K562 (cell line): ENCODE measurements at regions not wholly inside any gene's neighbourhood (a gene's known extent, or its start where the extent isn't known, plus 50 kb on each side); places are given as distances from the start of the nearest gene placed in this dataset.
A peak's percentile ranks its signal among the peaks of the same experiment; 100 is the strongest.

Experiments used
- ATAC-seq: fragments of 200-7000 bp; cut with Tn5 transposase; 3 replicates; pipeline ENCODE4 v1.9.1; 2020; ENCODE audit warnings: moderate library complexity
- BruUV-seq: library from RNA; stranded (reverse); fragments of 400-500 nt; replicated peaks from 2 replicates; lab custom pipeline; 2021; lab: Mats Ljungman, UMichigan
- CTCF ChIA-PET: fragments of 300-600 bp; formaldehyde crosslinking; extraction: SDS; loops from one replicate; lab custom pipeline; 2021; ENCODE audit warnings: low intra/inter-chr PET ratio; lab: Yijun Ruan, JAX
- POLR2A ChIA-PET: fragments of 300-600, 350-650 bp; sonication (Branson Sonifier 250); formaldehyde crosslinking; extraction: SDS; loops from one replicate; lab custom pipeline; 2021; ENCODE audit warnings: antibody characterized with exemption, inconsistent platforms; lab: Yijun Ruan, JAX
- DNase-seq, 4 experiments: peaks; one replicate each; pipeline versions ENCODE4 v3.0.0 to v3.0.0-alpha.2; 2011 to 2018; ENCODE audit warnings: low spot score in 3 of 4, mixed read lengths in 3 of 4; ENCODE audit errors: extremely low read depth in 1 of 4
- FAIRE-seq: peaks from 2 replicates; lab custom pipeline; 2011; peaks lifted over from hg19 to GRCh38; lab: Jason Lieb, UNC
- H2AFZ ChIP-seq: 2 replicates; pipeline ENCODE4 v1.6.0; 2011; ENCODE audit warnings: low read depth, low read length, control low read depth, inconsistent platforms
- H3K27ac ChIP-seq: fragments of 200-600 bp; 3 replicates; pipeline ENCODE4 v1.8.0; 2011; ENCODE audit warnings: low read depth, mild to moderate bottlenecking, control low read depth, inconsistent platforms, low read length, moderate library complexity, mixed read lengths; ENCODE audit errors: extremely low read depth
- H3K27me3 ChIP-seq, 2 experiments: fragments of 300-600 bp in 1 of 2; 2 replicates in 1 of 2; 3 replicates in 1 of 2; pipeline versions ENCODE4 v1.6.0 to v1.8.0; 2011; ENCODE audit warnings: inconsistent platforms in 2 of 2, low read length in 2 of 2, mild to moderate bottlenecking in 1 of 2, mixed read lengths in 1 of 2, moderate library complexity in 1 of 2; ENCODE audit not compliant: control insufficient read depth in 2 of 2, insufficient read depth in 2 of 2
- H3K36me3 ChIP-seq: fragments of 300-600 bp; 3 replicates; pipeline ENCODE4 v1.8.0; 2011; ENCODE audit warnings: mild to moderate bottlenecking, low read length, inconsistent platforms; ENCODE audit not compliant: control insufficient read depth, insufficient read depth
- H3K4me1 ChIP-seq, 2 experiments: fragments of 200-600 bp in 1 of 2; replicated peaks in 1 of 2; 2 replicates in 1 of 2; 3 replicates in 1 of 2; pipeline versions ENCODE4 v1.5.1 to v1.8.0; 2011; ENCODE audit warnings: inconsistent platforms in 2 of 2, low read length in 2 of 2, mild to moderate bottlenecking in 1 of 2, mixed read lengths in 1 of 2, moderate library complexity in 1 of 2; ENCODE audit not compliant: control insufficient read depth in 2 of 2, insufficient read depth in 2 of 2
- H3K4me2 ChIP-seq: 2 replicates; pipeline ENCODE4 v1.6.1; 2011; ENCODE audit warnings: low read length, control low read depth, inconsistent platforms, mixed read lengths; ENCODE audit not compliant: insufficient read depth
- H3K4me3 ChIP-seq: fragments of 200-600 bp; sonication (generic), shearing (Covaris generic); 2 replicates; pipeline ENCODE4 v1.5.1; 2016; ENCODE audit warnings: control low read depth, inconsistent platforms
- H3K79me2 ChIP-seq: fragments of 200-600 bp; 3 replicates; pipeline ENCODE4 v1.8.0; 2011; ENCODE audit warnings: low read length, inconsistent platforms; ENCODE audit not compliant: control insufficient read depth, insufficient read depth
- H3K9ac ChIP-seq, 2 experiments: 2 replicates each; pipeline versions ENCODE4 v1.6.0 to v1.6.1; 2011; ENCODE audit warnings: low read depth in 2 of 2, low read length in 2 of 2, control low read depth in 1 of 2, inconsistent platforms in 1 of 2, mild to moderate bottlenecking in 1 of 2, mixed read lengths in 1 of 2; ENCODE audit not compliant: insufficient read depth in 1 of 2
- H3K9me1 ChIP-seq: one replicate; pipeline ENCODE4 v1.6.0; 2011; ENCODE audit warnings: inconsistent platforms, mild to moderate bottlenecking, low read length, moderate library complexity; ENCODE audit not compliant: control insufficient read depth, insufficient read depth
- H3K9me3 ChIP-seq: replicated peaks from 2 replicates; pipeline ENCODE4 v1.5.1; 2011; ENCODE audit warnings: low read depth, low read length, inconsistent platforms; ENCODE audit not compliant: control insufficient read depth, insufficient read depth
- H4K20me1 ChIP-seq: replicated peaks from 2 replicates; pipeline ENCODE4 v1.6.1; 2011; ENCODE audit warnings: low read length, inconsistent platforms, mixed read lengths; ENCODE audit not compliant: control insufficient read depth, insufficient read depth
- ARID1B ChIP-seq: fragments of 450-650 bp; IDR thresholded peaks from 2 replicates; pipeline ENCODE4 v1.6.1; 2016; ENCODE audit warnings: antibody characterized with exemption, mild to moderate bottlenecking, inconsistent platforms
- CHD4 ChIP-seq: fragments of 200-600 bp; sonication (generic); IDR thresholded peaks from 3 replicates; pipeline ENCODE4 v1.6.1; 2012; ENCODE audit warnings: low read depth, mild to moderate bottlenecking, mixed read lengths, low read length, inconsistent platforms; ENCODE audit not compliant: insufficient read depth, insufficient replicate concordance, poor library complexity, severe bottlenecking
- DPF2 ChIP-seq: fragments of 450-650 bp; IDR thresholded peaks from 2 replicates; pipeline ENCODE4 v1.6.1; 2016
- HLTF ChIP-seq: fragments of 450-650 bp; IDR thresholded peaks from 2 replicates; pipeline ENCODE4 v1.6.1; 2016
- PHF8 ChIP-seq: fragments of 200-600 bp; sonication (generic); IDR thresholded peaks from 2 replicates; pipeline ENCODE4 v1.6.1; 2012; ENCODE audit warnings: mixed run types, mild to moderate bottlenecking, inconsistent platforms, low read length, moderate library complexity, borderline replicate concordance
- SAP30 ChIP-seq: fragments of 200-600 bp; sonication (generic); IDR thresholded peaks from 2 replicates; pipeline ENCODE4 v1.6.1; 2012; ENCODE audit warnings: borderline replicate concordance, low read depth, mild to moderate bottlenecking, moderate library complexity, low read length, control low read depth, inconsistent platforms; ENCODE audit not compliant: insufficient read depth, poor library complexity, severe bottlenecking
- TARDBP ChIP-seq: fragments of 450-650 bp; IDR thresholded peaks from 2 replicates; pipeline ENCODE4 v1.6.1; 2016
- TRIM24 ChIP-seq, 2 experiments: fragments of 450-650 bp; IDR thresholded peaks; 2 replicates each; pipeline ENCODE4 v1.6.1; 2016
- ZNF146 ChIP-seq: IDR thresholded peaks from one replicate; pipeline ENCODE4 v1.6.1; 2018; ENCODE audit warnings: missing compliant biosample characterization; ENCODE audit not compliant: unreplicated experiment
- WGBS: fragments of 100-300 bp; shearing (Covaris generic); methylation state at CpG from one replicate; pipeline ENCODE4 v1.1.6; 2016; ENCODE audit warnings: low coverage, mixed read lengths; ENCODE audit not compliant: insufficient coverage; ENCODE audit errors: missing lambda C conversion rate; 5-methylcytosine and 5-hydroxymethylcytosine counted together
- in situ Hi-C: fragments of 300-500 bp; cut with MboI; formaldehyde crosslinking; loops from 4 replicates; pipeline ENCODE4 v1.15.0; 2018; ENCODE audit warnings: inconsistent platforms, mixed read lengths
- intact Hi-C: fragments of 100-400 bp; cut with micrococcal nuclease; formaldehyde crosslinking; loops from 2 replicates; pipeline ENCODE4 v1.14.2; 2022
- TF ChIP-seq, protein P1 (sequence below): fragments of 250-450 bp; sonication (Bioruptor Pico); IDR thresholded peaks from 2 replicates; pipeline ENCODE4 v1.8.0; 2022; ENCODE audit warnings: inconsistent platforms
- TF ChIP-seq, protein P2 (sequence below): fragments of 450-650 bp; formaldehyde crosslinking; IDR thresholded peaks from 2 replicates; pipeline ENCODE4 v1.4.0; 2022; ENCODE audit warnings: missing genetic modification characterization
- TF ChIP-seq, protein P3 (sequence below), 3 experiments: fragments of 200-800 bp in 1 of 3; fragments of 250-450 bp in 1 of 3; fragments of 450-650 bp in 1 of 3; sonication (Bioruptor Pico) in 1 of 3; sonication (Bioruptor generic) in 1 of 3; formaldehyde crosslinking in 1 of 3; IDR thresholded peaks; 2 replicates each; pipeline versions ENCODE4 v1.6.1 to v1.8.0; 2016 to 2022; ENCODE audit warnings: mild to moderate bottlenecking in 2 of 3, missing genetic modification characterization in 2 of 3, missing compliant biosample characterization in 1 of 3, moderate library complexity in 1 of 3

- TF ChIP-seq, protein P1, sequence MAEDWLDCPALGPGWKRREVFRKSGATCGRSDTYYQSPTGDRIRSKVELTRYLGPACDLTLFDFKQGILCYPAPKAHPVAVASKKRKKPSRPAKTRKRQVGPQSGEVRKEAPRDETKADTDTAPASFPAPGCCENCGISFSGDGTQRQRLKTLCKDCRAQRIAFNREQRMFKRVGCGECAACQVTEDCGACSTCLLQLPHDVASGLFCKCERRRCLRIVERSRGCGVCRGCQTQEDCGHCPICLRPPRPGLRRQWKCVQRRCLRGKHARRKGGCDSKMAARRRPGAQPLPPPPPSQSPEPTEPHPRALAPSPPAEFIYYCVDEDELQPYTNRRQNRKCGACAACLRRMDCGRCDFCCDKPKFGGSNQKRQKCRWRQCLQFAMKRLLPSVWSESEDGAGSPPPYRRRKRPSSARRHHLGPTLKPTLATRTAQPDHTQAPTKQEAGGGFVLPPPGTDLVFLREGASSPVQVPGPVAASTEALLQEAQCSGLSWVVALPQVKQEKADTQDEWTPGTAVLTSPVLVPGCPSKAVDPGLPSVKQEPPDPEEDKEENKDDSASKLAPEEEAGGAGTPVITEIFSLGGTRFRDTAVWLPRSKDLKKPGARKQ (CRISPR knock-in tag) = no peak
- TF ChIP-seq, protein P2, sequence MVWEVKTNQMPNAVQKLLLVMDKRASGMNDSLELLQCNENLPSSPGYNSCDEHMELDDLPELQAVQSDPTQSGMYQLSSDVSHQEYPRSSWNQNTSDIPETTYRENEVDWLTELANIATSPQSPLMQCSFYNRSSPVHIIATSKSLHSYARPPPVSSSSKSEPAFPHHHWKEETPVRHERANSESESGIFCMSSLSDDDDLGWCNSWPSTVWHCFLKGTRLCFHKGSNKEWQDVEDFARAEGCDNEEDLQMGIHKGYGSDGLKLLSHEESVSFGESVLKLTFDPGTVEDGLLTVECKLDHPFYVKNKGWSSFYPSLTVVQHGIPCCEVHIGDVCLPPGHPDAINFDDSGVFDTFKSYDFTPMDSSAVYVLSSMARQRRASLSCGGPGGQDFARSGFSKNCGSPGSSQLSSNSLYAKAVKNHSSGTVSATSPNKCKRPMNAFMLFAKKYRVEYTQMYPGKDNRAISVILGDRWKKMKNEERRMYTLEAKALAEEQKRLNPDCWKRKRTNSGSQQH (CRISPR knock-in tag) = no peak
- TF ChIP-seq, all 486 proteins: peak for 8
These were observed 271.8 kb downstream of the PRL start (continued) for GRCh38 chr6:22024973-22025467.

GRCh38 chr6:22025468-22026163 lies 271.2 kb downstream of the PRL start:
- no peaks in the 10 kb centered on the region for H4K20me1 ChIP-seq
- TSS peak; percentile 81 for BruUV-seq
- WGBS = 4% methylated on average over 9 of the region's 9 CpGs
- in situ Hi-C loops (no loop called here), intact Hi-C loops (loop anchor here (2.0 to 5.0 kb wide), 2 partner anchors 29 to 38 kb away; no protein-coding TSS in a partner anchor)
- no peaks in the 10 kb centered on the region for H3K27me3 ChIP-seq
- H3K9me3 ChIP-seq = peaks cover 11% of the 10 kb centered on the region
- POLR2A ChIA-PET = interaction anchor here (0.6 to 3.2 kb wide), 11 partner anchors 8 to 1621 kb away, joined by 3 to 12 read pairs (median 3); no protein-coding TSS in a partner anchor
- no peaks in the 10 kb centered on the region for H3K9me1 ChIP-seq
- H3K4me3 ChIP-seq = peak overlapping the region; percentile 28; the same call in 1 of the 2 replicates
- H3K27ac ChIP-seq = peak overlapping the region; percentile 96
- H3K79me2 ChIP-seq = no peaks in the 10 kb centered on the region
- H3K9ac ChIP-seq = peak overlapping the region; percentile 83 to 89
- peak overlapping the region; percentile 92 for H2AFZ ChIP-seq
- H3K4me1 ChIP-seq = peaks cover 18 to 48% of the 10 kb centered on the region in 2 experiments
- CTCF ChIA-PET = no interaction called here
- ATAC-seq = peak; percentile 83
- no peaks in the 10 kb centered on the region for H3K36me3 ChIP-seq
- DNase-seq = peak; percentile 78 to 97 (median 84)
- peak; percentile 98 for FAIRE-seq
- peak overlapping the region; percentile 74 for H3K4me2 ChIP-seq
- no peak for TF ChIP-seq SAP30
- TF ChIP-seq PHF8 = peak; percentile 50; the same call in 1 of the 2 replicates
- no peak for TF ChIP-seq CHD4
- peak; percentile 74 to 75 for TF ChIP-seq TRIM24 (IDR thresholded peaks at IDR 0.05)
- peak; percentile 94 for TF ChIP-seq DPF2
- 0 out of 2 replicates have a peak, but pooled peaks have one; percentile 25 for TF ChIP-seq TARDBP
- TF ChIP-seq, protein P3, sequence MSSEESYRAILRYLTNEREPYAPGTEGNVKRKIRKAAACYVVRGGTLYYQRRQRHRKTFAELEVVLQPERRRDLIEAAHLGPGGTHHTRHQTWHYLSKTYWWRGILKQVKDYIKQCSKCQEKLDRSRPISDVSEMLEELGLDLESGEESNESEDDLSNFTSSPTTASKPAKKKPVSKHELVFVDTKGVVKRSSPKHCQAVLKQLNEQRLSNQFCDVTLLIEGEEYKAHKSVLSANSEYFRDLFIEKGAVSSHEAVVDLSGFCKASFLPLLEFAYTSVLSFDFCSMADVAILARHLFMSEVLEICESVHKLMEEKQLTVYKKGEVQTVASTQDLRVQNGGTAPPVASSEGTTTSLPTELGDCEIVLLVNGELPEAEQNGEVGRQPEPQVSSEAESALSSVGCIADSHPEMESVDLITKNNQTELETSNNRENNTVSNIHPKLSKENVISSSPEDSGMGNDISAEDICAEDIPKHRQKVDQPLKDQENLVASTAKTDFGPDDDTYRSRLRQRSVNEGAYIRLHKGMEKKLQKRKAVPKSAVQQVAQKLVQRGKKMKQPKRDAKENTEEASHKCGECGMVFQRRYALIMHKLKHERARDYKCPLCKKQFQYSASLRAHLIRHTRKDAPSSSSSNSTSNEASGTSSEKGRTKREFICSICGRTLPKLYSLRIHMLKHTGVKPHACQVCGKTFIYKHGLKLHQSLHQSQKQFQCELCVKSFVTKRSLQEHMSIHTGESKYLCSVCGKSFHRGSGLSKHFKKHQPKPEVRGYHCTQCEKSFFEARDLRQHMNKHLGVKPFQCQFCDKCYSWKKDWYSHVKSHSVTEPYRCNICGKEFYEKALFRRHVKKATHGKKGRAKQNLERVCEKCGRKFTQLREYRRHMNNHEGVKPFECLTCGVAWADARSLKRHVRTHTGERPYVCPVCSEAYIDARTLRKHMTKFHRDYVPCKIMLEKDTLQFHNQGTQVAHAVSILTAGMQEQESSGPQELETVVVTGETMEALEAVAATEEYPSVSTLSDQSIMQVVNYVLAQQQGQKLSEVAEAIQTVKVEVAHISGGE (CRISPR knock-in tag; IDR thresholded peaks at IDR 0.05) = peak in 1 of 3 experiments; percentile 77; a peak in 2 of 6 replicates
- TF ChIP-seq ARID1B = peak; percentile 92
- no peak for TF ChIP-seq ZNF146
- TF ChIP-seq HLTF = 0 out of 2 replicates have a peak, but pooled peaks have one; percentile 6
